ENCODE measurements at regions not wholly inside any gene's neighbourhood (a gene's known extent, or its start where the extent isn't known, plus 50 kb on each side); places are given as distances from the start of the nearest gene placed in this dataset.

DNA sequence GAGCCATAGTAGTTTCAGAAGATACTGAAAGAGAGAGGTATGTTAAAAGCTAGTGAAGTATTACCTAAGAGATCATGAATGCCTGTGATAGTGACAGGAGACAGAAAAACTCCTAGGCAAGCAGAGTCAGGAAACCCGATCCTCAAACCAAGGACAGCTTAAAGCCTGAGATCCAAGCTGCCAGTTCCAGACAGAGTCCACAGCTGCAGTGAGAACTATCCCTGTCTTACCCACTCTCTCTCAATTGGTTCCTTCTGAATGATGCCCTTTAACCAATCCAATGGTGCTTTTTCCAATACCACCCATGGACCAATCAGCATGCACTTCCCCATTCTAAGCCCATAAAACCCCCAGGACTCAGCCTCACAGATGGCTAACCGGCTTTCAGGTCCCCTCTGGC lies 90.4 kb upstream of the PCDH10 start:
- TF ChIP-seq CTCF (optimal IDR thresholded peaks at IDR 0.05 in 1 of 3, IDR thresholded peaks at IDR 0.05 in 1 of 3, conservative IDR thresholded peaks at IDR 0.05 in 1 of 3; ENCODE audit: extremely low read depth in 1 of 3, insufficient read depth in 2 of 3, low read length in 3 of 3) (no peak), EZH2 (IDR thresholded peaks at IDR 0.05; ENCODE audit: low read length) (no peak)
